ENCODE measurements at regions not wholly inside any gene's neighbourhood (a gene's known extent, or its start where the extent isn't known, plus 50 kb on each side); places are given as distances from the start of the nearest gene placed in this dataset.

DNA sequence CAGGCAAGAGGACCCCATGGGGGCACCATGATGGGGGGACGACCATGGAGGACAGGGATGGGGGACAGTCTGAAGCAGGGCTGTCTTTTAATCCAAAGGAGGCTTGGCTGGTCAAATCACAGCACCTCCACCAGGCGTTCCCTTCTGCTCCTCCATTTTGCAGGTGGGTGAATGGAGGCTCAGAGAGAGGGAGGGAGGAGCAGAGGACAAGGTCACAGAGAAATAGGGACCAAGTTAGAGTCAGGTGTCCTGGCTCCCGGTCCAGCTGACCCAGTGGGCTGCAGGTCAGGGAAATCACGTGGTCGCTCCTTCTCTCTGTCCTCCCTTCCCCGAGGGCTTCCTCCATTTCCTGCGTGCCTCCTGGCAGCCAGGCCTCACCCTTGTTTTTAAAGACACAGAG lies 156.4 kb upstream of the SMIM23 start:
- H3K27ac ChIP-seq: no peak overlapping the region
- H3K4me3 ChIP-seq: no peak overlapping the region
- H3K9ac ChIP-seq: no peak overlapping the region
- no peaks in the 10 kb centered on the region for H3K79me2 ChIP-seq (ENCODE audit: insufficient read depth)
- in situ Hi-C loops (cut with MboI): loop anchor here (25.0 kb wide), 1 partner anchor 408 kb away; no protein-coding TSS in a partner anchor
- H3K27me3 ChIP-seq (replicated peaks; ENCODE audit: insufficient read depth): peaks cover 63% of the 10 kb centered on the region
- no peaks in the 10 kb centered on the region for H3K9me2 ChIP-seq (ENCODE audit: insufficient read depth)
- H3K36me3 ChIP-seq (ENCODE audit: low read depth): no peaks in the 10 kb centered on the region
- H3K4me1 ChIP-seq (ENCODE audit: insufficient read depth): no peaks in the 10 kb centered on the region
- no peak for DNase-seq
- H3K9me3 ChIP-seq (ENCODE audit: low read depth): no peaks in the 10 kb centered on the region
- no peak overlapping the region for H2AFZ ChIP-seq
- no peaks in the 10 kb centered on the region for H3F3A ChIP-seq (ENCODE audit: insufficient read depth)
- no peak overlapping the region for H3K4me2 ChIP-seq (ENCODE audit: unreplicated experiment)
- H4K20me1 ChIP-seq (ENCODE audit: insufficient read depth): no peaks in the 10 kb centered on the region
- TF ChIP-seq EZH2 (IDR thresholded peaks at IDR 0.05; ENCODE audit: insufficient read depth, poor library complexity, severe bottlenecking) (no peak), EZH2phosphoT487 (IDR thresholded peaks at IDR 0.05; ENCODE audit: insufficient read depth, low read depth) (no peak)
- 62 to 68% methylated on average over 7 of the region's 7 CpGs for WGBS, 2 experiments (ENCODE audit: low coverage in 1 of 2, low lambda C conversion rate in 2 of 2, missing lambda C conversion rate in 2 of 2)

DNA sequence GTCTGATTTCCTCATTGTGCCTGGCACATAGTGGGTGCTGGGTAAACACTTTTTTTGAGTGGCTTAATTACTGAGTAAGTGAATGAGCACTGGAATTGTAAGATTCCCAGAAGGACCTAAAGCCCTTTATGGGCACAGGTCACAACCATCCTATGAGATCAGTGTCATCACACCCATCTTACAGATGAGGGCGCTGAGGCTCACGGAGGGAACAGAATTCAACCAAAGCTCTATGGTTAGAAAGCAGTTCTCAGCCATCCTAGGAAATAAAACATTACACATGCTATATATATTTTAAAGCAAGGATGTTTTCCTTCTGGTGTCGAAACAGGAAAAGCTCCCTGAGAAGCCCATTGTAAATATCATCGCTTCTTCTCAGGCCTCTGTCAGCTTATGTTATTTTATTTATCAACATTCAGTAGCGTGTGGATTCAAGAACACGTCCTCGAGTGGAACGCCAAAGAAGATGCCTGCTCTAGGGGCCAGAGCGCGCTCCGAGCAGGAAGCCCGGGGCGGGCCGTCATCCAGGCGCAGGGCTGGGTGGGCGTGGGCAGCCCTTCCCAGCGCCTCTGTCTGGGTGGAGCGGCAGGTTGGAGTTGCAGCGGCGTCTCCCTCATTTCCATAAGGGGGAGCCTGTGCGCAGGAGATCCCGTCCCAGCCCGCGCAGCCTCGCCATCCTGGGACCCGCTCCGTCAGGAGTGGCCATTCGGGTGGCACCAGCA lies 155.8 kb upstream of the SMIM23 start:
- Histone ChIP-seq H3K4me3 (no peak overlapping the region), H3K27ac (no peak overlapping the region), H3K9me2 (ENCODE audit: insufficient read depth) (no peaks in the 10 kb centered on the region), H2AFZ (peak overlapping the region; percentile 21; the same call in 1 of the 2 replicates), H3K36me3 (ENCODE audit: low read depth) (no peaks in the 10 kb centered on the region), H3K79me2 (ENCODE audit: insufficient read depth) (no peaks in the 10 kb centered on the region), H3F3A (ENCODE audit: insufficient read depth) (no peaks in the 10 kb centered on the region), H3K4me2 (ENCODE audit: unreplicated experiment) (peak overlapping the region; percentile 43), H3K4me1 (ENCODE audit: insufficient read depth) (no peaks in the 10 kb centered on the region), H3K27me3 (replicated peaks; ENCODE audit: insufficient read depth) (peaks cover 63% of the 10 kb centered on the region), H4K20me1 (ENCODE audit: insufficient read depth) (no peaks in the 10 kb centered on the region), H3K9me3 (ENCODE audit: low read depth) (no peaks in the 10 kb centered on the region), H3K9ac (no peak overlapping the region)
- TF ChIP-seq EZH2phosphoT487 (IDR thresholded peaks at IDR 0.05; ENCODE audit: insufficient read depth, low read depth): no peak
- no peak for TF ChIP-seq EZH2 (IDR thresholded peaks at IDR 0.05; ENCODE audit: insufficient read depth, poor library complexity, severe bottlenecking)
- 13 to 19% methylated on average over 25 to 28 of the region's 28 CpGs for WGBS, 2 experiments (ENCODE audit: low coverage in 1 of 2, low lambda C conversion rate in 2 of 2, missing lambda C conversion rate in 2 of 2)
- DNase-seq: peak; percentile 72
- in situ Hi-C loops (cut with MboI): loop anchor here (10.0 to 25.0 kb wide), 2 partner anchors 205 to 408 kb away; no protein-coding TSS in a partner anchor

DNA sequence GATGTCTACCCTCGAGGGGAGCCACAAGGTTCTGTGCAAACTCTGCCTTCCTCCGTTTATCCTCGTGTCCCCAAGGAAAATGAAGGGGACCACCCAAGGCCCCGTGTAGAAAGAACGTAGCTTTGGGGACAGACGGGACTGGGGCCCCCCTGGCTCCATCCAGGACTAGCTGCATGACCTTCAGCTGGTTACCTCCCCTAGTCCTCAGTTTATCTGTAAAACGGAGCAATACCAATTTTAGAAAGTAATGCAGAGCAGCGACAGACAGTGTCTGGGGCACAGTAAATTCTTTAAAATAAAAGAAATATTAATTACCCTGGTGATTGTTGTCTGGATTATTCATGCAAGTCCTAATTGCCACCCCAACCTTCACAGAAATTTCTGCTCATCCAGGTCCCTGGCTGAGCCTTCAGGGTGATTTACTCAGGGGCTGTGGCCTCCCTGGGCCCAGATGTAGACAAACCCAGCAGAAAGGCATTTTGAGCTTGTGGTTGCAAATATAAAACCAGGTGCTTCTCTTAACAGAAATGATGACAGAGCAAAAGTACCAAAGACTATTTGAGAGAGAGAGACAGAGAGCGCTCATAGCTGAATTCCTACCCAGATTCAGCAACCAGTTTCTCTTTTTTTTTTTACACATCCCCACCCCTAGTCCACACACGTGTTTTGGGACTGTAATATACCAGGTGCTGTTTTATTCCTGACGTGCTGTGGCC lies 155.1 kb upstream of the SMIM23 start:
- H3K79me2 ChIP-seq (ENCODE audit: insufficient read depth): no peaks in the 10 kb centered on the region
- 45 to 46% methylated on average over 11 of the region's 11 CpGs for WGBS, 2 experiments (ENCODE audit: low coverage in 1 of 2, low lambda C conversion rate in 2 of 2, missing lambda C conversion rate in 2 of 2)
- H3K4me2 ChIP-seq (ENCODE audit: unreplicated experiment): peak overlapping the region; percentile 43

DNA sequence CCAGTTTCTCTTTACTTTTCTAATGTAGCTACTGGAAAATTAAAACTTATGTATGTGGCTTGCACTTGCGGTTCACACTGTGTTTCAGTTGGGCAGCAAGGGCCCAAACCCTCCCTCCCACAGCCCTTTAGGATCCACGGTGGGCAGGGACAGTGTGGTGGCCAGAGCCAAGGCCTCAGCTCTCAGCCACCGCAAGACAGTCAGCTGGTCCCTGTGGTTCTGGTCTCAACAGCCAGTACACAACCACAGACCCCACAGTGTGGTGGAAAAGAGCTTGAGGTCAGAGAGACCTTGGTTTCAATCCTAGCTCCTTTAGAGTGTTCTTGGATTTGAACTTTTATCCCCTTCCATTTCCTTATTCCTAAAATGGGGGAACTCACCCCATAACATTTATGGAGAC lies 153.0 kb upstream of the SMIM23 start:
- Histone ChIP-seq H3K9me2 (ENCODE audit: insufficient read depth) (no peaks in the 10 kb centered on the region), H4K20me1 (ENCODE audit: insufficient read depth) (no peaks in the 10 kb centered on the region), H3F3A (ENCODE audit: insufficient read depth) (no peaks in the 10 kb centered on the region), H3K9me3 (ENCODE audit: low read depth) (no peaks in the 10 kb centered on the region), H3K9ac (no peak overlapping the region), H2AFZ (no peak overlapping the region), H3K4me2 (ENCODE audit: unreplicated experiment) (no peak overlapping the region), H3K4me3 (no peak overlapping the region), H3K27me3 (replicated peaks; ENCODE audit: insufficient read depth) (peaks cover 65% of the 10 kb centered on the region), H3K4me1 (ENCODE audit: insufficient read depth) (no peaks in the 10 kb centered on the region), H3K79me2 (ENCODE audit: insufficient read depth) (no peaks in the 10 kb centered on the region), H3K27ac (no peak overlapping the region), H3K36me3 (ENCODE audit: low read depth) (no peaks in the 10 kb centered on the region)
- WGBS, 2 experiments (ENCODE audit: low coverage in 1 of 2, low lambda C conversion rate in 2 of 2, missing lambda C conversion rate in 2 of 2): 72 to 75% methylated on average over 3 of the region's 3 CpGs
- no peak for TF ChIP-seq EZH2 (IDR thresholded peaks at IDR 0.05; ENCODE audit: insufficient read depth, poor library complexity, severe bottlenecking)
- no peak for TF ChIP-seq EZH2phosphoT487 (IDR thresholded peaks at IDR 0.05; ENCODE audit: insufficient read depth, low read depth)
- in situ Hi-C loops (cut with MboI): loop anchor here (10.0 to 25.0 kb wide), 2 partner anchors 202 to 405 kb away; no protein-coding TSS in a partner anchor
- no peak for DNase-seq

More for the DNA sequence above, 155.1 kb upstream of the SMIM23 start:
- H3K9me3 ChIP-seq (ENCODE audit: low read depth): no peaks in the 10 kb centered on the region
- no peaks in the 10 kb centered on the region for H4K20me1 ChIP-seq (ENCODE audit: insufficient read depth)
- peak overlapping the region; percentile 21; the same call in 1 of the 2 replicates for H2AFZ ChIP-seq
- H3K27me3 ChIP-seq (replicated peaks; ENCODE audit: insufficient read depth): peaks cover 67% of the 10 kb centered on the region
- H3K4me3 ChIP-seq: no peak overlapping the region
- no peak overlapping the region for H3K27ac ChIP-seq
- in situ Hi-C loops (cut with MboI): loop anchor here (10.0 to 25.0 kb wide), 2 partner anchors 204 to 407 kb away; no protein-coding TSS in a partner anchor
- H3K9ac ChIP-seq: no peak overlapping the region
- H3F3A ChIP-seq (ENCODE audit: insufficient read depth): no peaks in the 10 kb centered on the region
- no peaks in the 10 kb centered on the region for H3K9me2 ChIP-seq (ENCODE audit: insufficient read depth)
- H3K4me1 ChIP-seq (ENCODE audit: insufficient read depth): no peaks in the 10 kb centered on the region
- no peak for TF ChIP-seq EZH2 (IDR thresholded peaks at IDR 0.05; ENCODE audit: insufficient read depth, poor library complexity, severe bottlenecking)
- TF ChIP-seq EZH2phosphoT487 (IDR thresholded peaks at IDR 0.05; ENCODE audit: insufficient read depth, low read depth): no peak
- DNase-seq: no peak
- H3K36me3 ChIP-seq (ENCODE audit: low read depth): no peaks in the 10 kb centered on the region

Data from GM23248 (cell line).